Muscle of leg (tissue), 3 donors: ENCODE measurements at regions not wholly inside any gene's neighbourhood (a gene's known extent, or its start where the extent isn't known, plus 50 kb on each side); places are given as distances from the start of the nearest gene placed in this dataset.
A peak's percentile ranks its signal among the peaks of the same experiment; 100 is the strongest.

Experiments
- DNase-seq: peaks from one replicate; pipeline ENCODE4 v3.0.0; 2013
- H3K27ac ChIP-seq: one replicate; pipeline ENCODE4 v1.5.1; 2013; ENCODE audit warnings: mild to moderate bottlenecking, low read length, control low read depth
- H3K27me3 ChIP-seq: one replicate; pipeline ENCODE4 v1.6.1; 2013; ENCODE audit warnings: low read length; ENCODE audit not compliant: control insufficient read depth, insufficient read depth
- H3K36me3 ChIP-seq: one replicate; pipeline ENCODE4 v1.6.1; 2013; ENCODE audit warnings: low read length; ENCODE audit not compliant: control insufficient read depth, insufficient read depth
- H3K4me1 ChIP-seq: one replicate; pipeline ENCODE4 v1.6.1; 2013; ENCODE audit warnings: low read length; ENCODE audit not compliant: control insufficient read depth, insufficient read depth
- H3K4me3 ChIP-seq: one replicate; pipeline ENCODE4 v1.5.1; 2013; ENCODE audit warnings: low read length, control low read depth
- H3K9me3 ChIP-seq: replicated peaks from 2 replicates; pipeline ENCODE4 v1.6.1; 2013; ENCODE audit warnings: low read depth, low read length; ENCODE audit not compliant: control insufficient read depth
- WGBS: methylation state at CpG from one replicate; pipeline ENCODE4 v1.1.5; 2013; ENCODE audit warnings: missing lambda C conversion rate; ENCODE audit not compliant: insufficient coverage; 5-methylcytosine and 5-hydroxymethylcytosine counted together

GRCh38 chr14:79971330-79971729 lies 240.0 kb downstream of the DIO2 start:
- no peaks in the 10 kb centered on the region for H3K4me1 ChIP-seq
- WGBS = no CpG with 5 or more reads among the region's 2 CpGs
- peak; percentile 16 for DNase-seq
- H3K4me3 ChIP-seq = no peak overlapping the region
- no peak overlapping the region for H3K27ac ChIP-seq
- no peaks in the 10 kb centered on the region for H3K9me3 ChIP-seq
- H3K36me3 ChIP-seq = no peaks in the 10 kb centered on the region
- no peaks in the 10 kb centered on the region for H3K27me3 ChIP-seq

- no peak for DNase-seq
- no peaks in the 10 kb centered on the region for H3K9me3 ChIP-seq
- no peak overlapping the region for H3K4me3 ChIP-seq
- H3K27me3 ChIP-seq = no peaks in the 10 kb centered on the region
- no peaks in the 10 kb centered on the region for H3K4me1 ChIP-seq
- no CpG with 5 or more reads among the region's 2 CpGs for WGBS
- no peaks in the 10 kb centered on the region for H3K36me3 ChIP-seq
- H3K27ac ChIP-seq = no peak overlapping the region
Observed at GRCh38 chr14:79967453-79967852, 243.9 kb downstream of the DIO2 start.

- Histone ChIP-seq H3K27me3 (no peaks in the 10 kb centered on the region), H3K4me3 (no peak overlapping the region), H3K36me3 (no peaks in the 10 kb centered on the region), H3K4me1 (no peaks in the 10 kb centered on the region), H3K27ac (no peak overlapping the region), H3K9me3 (no peaks in the 10 kb centered on the region)
- DNase-seq = no peak
Observed at GRCh38 chr14:79967001-79967400, 244.3 kb downstream of the DIO2 start.

- Histone ChIP-seq H3K27me3 (no peaks in the 10 kb centered on the region), H3K36me3 (no peaks in the 10 kb centered on the region), H3K9me3 (no peaks in the 10 kb centered on the region), H3K4me1 (no peaks in the 10 kb centered on the region), H3K27ac (no peak overlapping the region), H3K4me3 (no peak overlapping the region)
- WGBS = no CpG with 5 or more reads among the region's 2 CpGs
- no peak for DNase-seq
Observed at GRCh38 chr14:79965896-79966295, 245.4 kb downstream of the DIO2 start.

- Histone ChIP-seq H3K9me3 (no peaks in the 10 kb centered on the region), H3K27me3 (no peaks in the 10 kb centered on the region), H3K4me1 (no peaks in the 10 kb centered on the region), H3K36me3 (no peaks in the 10 kb centered on the region), H3K4me3 (no peak overlapping the region), H3K27ac (no peak overlapping the region)
- WGBS = no CpG with 5 or more reads among the region's 2 CpGs
- no peak for DNase-seq
Observed at GRCh38 chr14:79961197-79961596, 250.1 kb downstream of the DIO2 start.

- Histone ChIP-seq H3K4me1 (no peaks in the 10 kb centered on the region), H3K27me3 (no peaks in the 10 kb centered on the region), H3K4me3 (no peak overlapping the region), H3K27ac (no peak overlapping the region), H3K36me3 (no peaks in the 10 kb centered on the region), H3K9me3 (no peaks in the 10 kb centered on the region)
- no CpG with 5 or more reads among the region's 3 CpGs for WGBS
- DNase-seq = no peak
Observed at GRCh38 chr14:79960288-79960687, 251.0 kb downstream of the DIO2 start.

GRCh38 chr14:79951572-79951971 lies 259.7 kb downstream of the DIO2 start:
- DNase-seq = no peak
- H3K27ac ChIP-seq = no peak overlapping the region
- H3K9me3 ChIP-seq = no peaks in the 10 kb centered on the region
- H3K4me3 ChIP-seq = no peak overlapping the region
- no peaks in the 10 kb centered on the region for H3K4me1 ChIP-seq
- no peaks in the 10 kb centered on the region for H3K36me3 ChIP-seq
- no CpG with 5 or more reads among the region's 1 CpG for WGBS
- H3K27me3 ChIP-seq = no peaks in the 10 kb centered on the region

GRCh38 chr14:79949906-79950305 lies 261.4 kb downstream of the DIO2 start:
- H3K4me3 ChIP-seq = no peak overlapping the region
- DNase-seq = peak; percentile 40
- no peaks in the 10 kb centered on the region for H3K36me3 ChIP-seq
- H3K4me1 ChIP-seq = no peaks in the 10 kb centered on the region
- no peak overlapping the region for H3K27ac ChIP-seq
- no peaks in the 10 kb centered on the region for H3K9me3 ChIP-seq
- H3K27me3 ChIP-seq = no peaks in the 10 kb centered on the region

GRCh38 chr14:79947440-79948054 lies 263.8 kb downstream of the DIO2 start:
- DNase-seq = peak; percentile 56
- Histone ChIP-seq H3K9me3 (no peaks in the 10 kb centered on the region), H3K4me3 (no peak overlapping the region), H3K27me3 (no peaks in the 10 kb centered on the region), H3K36me3 (no peaks in the 10 kb centered on the region), H3K27ac (no peak overlapping the region), H3K4me1 (no peaks in the 10 kb centered on the region)
- 17% methylated on average over 1 of the region's 2 CpGs for WGBS

- no peaks in the 10 kb centered on the region for H3K4me1 ChIP-seq
- no peaks in the 10 kb centered on the region for H3K9me3 ChIP-seq
- H3K27me3 ChIP-seq = no peaks in the 10 kb centered on the region
- 100% methylated on average over 1 of the region's 6 CpGs for WGBS
- H3K27ac ChIP-seq = no peak overlapping the region
- DNase-seq = no peak
- no peak overlapping the region for H3K4me3 ChIP-seq
- H3K36me3 ChIP-seq = no peaks in the 10 kb centered on the region
Observed at GRCh38 chr14:79939235-79939634, 272.1 kb downstream of the DIO2 start.

GRCh38 chr14:79938185-79938584 lies 273.1 kb downstream of the DIO2 start:
- H3K4me1 ChIP-seq = no peaks in the 10 kb centered on the region
- H3K27ac ChIP-seq = no peak overlapping the region
- no peaks in the 10 kb centered on the region for H3K36me3 ChIP-seq
- no peak for DNase-seq
- H3K27me3 ChIP-seq = no peaks in the 10 kb centered on the region
- 20% methylated on average over 1 of the region's 3 CpGs for WGBS
- H3K4me3 ChIP-seq = no peak overlapping the region
- no peaks in the 10 kb centered on the region for H3K9me3 ChIP-seq
